HCT116 (cell line): ENCODE measurements at regions not wholly inside any gene's neighbourhood (a gene's known extent, or its start where the extent isn't known, plus 50 kb on each side); places are given as distances from the start of the nearest gene placed in this dataset.

Experiments used
- CBX3 ChIP-seq: IDR thresholded peaks from 2 replicates; pipeline ENCODE4 v1.6.1; 2012; ENCODE audit warnings: low read depth
- CEBPB ChIP-seq: IDR thresholded peaks from 2 replicates; pipeline ENCODE4 v1.6.1; 2012; ENCODE audit warnings: low read depth
- CTCF ChIP-seq, 3 experiments: fragments of 200-600 bp in 1 of 3; sonication (generic) in 1 of 3; IDR thresholded peaks in 2 of 3; conservative IDR thresholded peaks in 1 of 3; 2 replicates each; pipeline ENCODE4 v1.5.1; 2012 to 2017; ENCODE audit warnings: low read depth in 2 of 3, low read length in 2 of 3, antibody characterized with exemption in 1 of 3, borderline replicate concordance in 1 of 3, control low read depth in 1 of 3, mild to moderate bottlenecking in 1 of 3, mixed read lengths in 1 of 3, mixed run types in 1 of 3, moderate library complexity in 1 of 3; ENCODE audit not compliant: insufficient read depth in 1 of 3
- EGR1 ChIP-seq: IDR thresholded peaks from 2 replicates; pipeline ENCODE4 v1.6.1; 2012; ENCODE audit warnings: low read depth
- ELF1 ChIP-seq: IDR thresholded peaks from 2 replicates; pipeline ENCODE4 v1.6.1; 2012; ENCODE audit warnings: low read depth, borderline replicate concordance
- EZH2 ChIP-seq: fragments of 200-600 bp; sonication (generic); IDR thresholded peaks from 2 replicates; pipeline ENCODE4 v1.6.1; 2017; ENCODE audit warnings: antibody characterized with exemption, mixed run types
- EZH2phosphoT487 ChIP-seq: fragments of 200-600 bp; IDR thresholded peaks from 2 replicates; pipeline ENCODE4 v1.6.1; 2018; ENCODE audit warnings: antibody characterized with exemption, borderline replicate concordance
- JUND ChIP-seq: IDR thresholded peaks from 2 replicates; pipeline ENCODE4 v1.6.1; 2012
- POLR2A ChIP-seq: IDR thresholded peaks from 2 replicates; pipeline ENCODE4 v1.7.0; 2011; ENCODE audit warnings: borderline replicate concordance; ENCODE audit not compliant: insufficient read depth, insufficient read length; ENCODE audit errors: extremely low read depth
- POLR2AphosphoS5 ChIP-seq: IDR thresholded peaks from 2 replicates; pipeline ENCODE4 v1.6.1; 2011; ENCODE audit warnings: mild to moderate bottlenecking, low read depth, low read length, moderate library complexity
- SP1 ChIP-seq: IDR thresholded peaks from 2 replicates; pipeline ENCODE4 v1.6.1; 2012; ENCODE audit warnings: low read depth
- YY1 ChIP-seq: IDR thresholded peaks from 2 replicates; pipeline ENCODE4 v1.6.1; 2011; ENCODE audit warnings: low read length, low read depth, moderate library complexity, mild to moderate bottlenecking; ENCODE audit not compliant: insufficient replicate concordance; ENCODE audit errors: extremely low read depth
- ZFX ChIP-seq: fragments of 450-650 bp; IDR thresholded peaks from 2 replicates; pipeline ENCODE4 v1.6.1; 2017

GRCh38 chr9:97132865-97133264 is 93.9 kb upstream of the CTSV start:
- TF ChIP-seq EZH2 (no peak), CBX3 (no peak), ZFX (no peak), CTCF (IDR thresholded peaks at IDR 0.05 in 2 of 3, conservative IDR thresholded peaks at IDR 0.05 in 1 of 3; ENCODE audit: borderline replicate concordance in 1 of 3, insufficient read depth in 1 of 3, low read depth in 2 of 3, low read length in 2 of 3) (no peak), ELF1 (no peak), SP1 (no peak), EZH2phosphoT487 (no peak), JUND (no peak), YY1 (no peak), POLR2AphosphoS5 (no peak), CEBPB (no peak), POLR2A (no peak), EGR1 (no peak)
